ENCODE measurements at regions not wholly inside any gene's neighbourhood (a gene's known extent, or its start where the extent isn't known, plus 50 kb on each side); places are given as distances from the start of the nearest gene placed in this dataset.
A peak's percentile ranks its signal among the peaks of the same experiment; 100 is the strongest.

DNA sequence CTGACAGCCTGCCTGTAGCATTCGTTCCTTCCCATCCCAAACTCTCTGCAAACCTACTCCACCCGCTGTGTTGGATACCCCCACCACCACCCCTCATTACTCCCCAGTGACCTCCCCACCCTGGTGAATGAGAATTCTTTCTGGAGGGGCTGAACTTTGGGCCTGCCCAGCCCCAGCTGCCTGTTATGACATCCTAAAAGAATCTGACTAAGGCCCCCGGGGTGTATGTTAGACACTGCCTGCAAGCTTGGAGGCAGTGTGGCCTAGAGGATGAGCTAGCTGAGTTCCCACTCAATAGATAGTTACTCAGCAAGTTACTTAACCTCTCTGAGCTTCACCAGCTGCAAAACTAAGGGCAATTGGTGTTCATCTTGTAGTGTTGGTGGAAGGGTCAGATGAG, 110.2 kb upstream of the FGGY start:
- H3K27ac ChIP-seq, result no peak overlapping the region
- intact Hi-C loops (cut with DNase I), result no loop called here
- 25 to 42% (median 38%) methylated on average over 3 of the region's 3 CpGs for WGBS, 3 donors
- no peaks in the 10 kb centered on the region for H3K36me3 ChIP-seq
- H3K4me1 ChIP-seq (ENCODE audit: insufficient read depth), result peaks cover 9% of the 10 kb centered on the region
- DNase-seq, result peak in 1 of 5 donors; percentile 34
- no peaks in the 10 kb centered on the region for H3K27me3 ChIP-seq
- TF ChIP-seq POLR2A (IDR thresholded peaks at IDR 0.05) (no peak), EP300 (IDR thresholded peaks at IDR 0.05) (no peak)
- TF ChIP-seq, protein P1, sequence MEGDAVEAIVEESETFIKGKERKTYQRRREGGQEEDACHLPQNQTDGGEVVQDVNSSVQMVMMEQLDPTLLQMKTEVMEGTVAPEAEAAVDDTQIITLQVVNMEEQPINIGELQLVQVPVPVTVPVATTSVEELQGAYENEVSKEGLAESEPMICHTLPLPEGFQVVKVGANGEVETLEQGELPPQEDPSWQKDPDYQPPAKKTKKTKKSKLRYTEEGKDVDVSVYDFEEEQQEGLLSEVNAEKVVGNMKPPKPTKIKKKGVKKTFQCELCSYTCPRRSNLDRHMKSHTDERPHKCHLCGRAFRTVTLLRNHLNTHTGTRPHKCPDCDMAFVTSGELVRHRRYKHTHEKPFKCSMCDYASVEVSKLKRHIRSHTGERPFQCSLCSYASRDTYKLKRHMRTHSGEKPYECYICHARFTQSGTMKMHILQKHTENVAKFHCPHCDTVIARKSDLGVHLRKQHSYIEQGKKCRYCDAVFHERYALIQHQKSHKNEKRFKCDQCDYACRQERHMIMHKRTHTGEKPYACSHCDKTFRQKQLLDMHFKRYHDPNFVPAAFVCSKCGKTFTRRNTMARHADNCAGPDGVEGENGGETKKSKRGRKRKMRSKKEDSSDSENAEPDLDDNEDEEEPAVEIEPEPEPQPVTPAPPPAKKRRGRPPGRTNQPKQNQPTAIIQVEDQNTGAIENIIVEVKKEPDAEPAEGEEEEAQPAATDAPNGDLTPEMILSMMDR (IDR thresholded peaks at IDR 0.05), result no peak
- H3K9me3 ChIP-seq, result no peaks in the 10 kb centered on the region
- H3K4me3 ChIP-seq, result no peak overlapping the region

DNA sequence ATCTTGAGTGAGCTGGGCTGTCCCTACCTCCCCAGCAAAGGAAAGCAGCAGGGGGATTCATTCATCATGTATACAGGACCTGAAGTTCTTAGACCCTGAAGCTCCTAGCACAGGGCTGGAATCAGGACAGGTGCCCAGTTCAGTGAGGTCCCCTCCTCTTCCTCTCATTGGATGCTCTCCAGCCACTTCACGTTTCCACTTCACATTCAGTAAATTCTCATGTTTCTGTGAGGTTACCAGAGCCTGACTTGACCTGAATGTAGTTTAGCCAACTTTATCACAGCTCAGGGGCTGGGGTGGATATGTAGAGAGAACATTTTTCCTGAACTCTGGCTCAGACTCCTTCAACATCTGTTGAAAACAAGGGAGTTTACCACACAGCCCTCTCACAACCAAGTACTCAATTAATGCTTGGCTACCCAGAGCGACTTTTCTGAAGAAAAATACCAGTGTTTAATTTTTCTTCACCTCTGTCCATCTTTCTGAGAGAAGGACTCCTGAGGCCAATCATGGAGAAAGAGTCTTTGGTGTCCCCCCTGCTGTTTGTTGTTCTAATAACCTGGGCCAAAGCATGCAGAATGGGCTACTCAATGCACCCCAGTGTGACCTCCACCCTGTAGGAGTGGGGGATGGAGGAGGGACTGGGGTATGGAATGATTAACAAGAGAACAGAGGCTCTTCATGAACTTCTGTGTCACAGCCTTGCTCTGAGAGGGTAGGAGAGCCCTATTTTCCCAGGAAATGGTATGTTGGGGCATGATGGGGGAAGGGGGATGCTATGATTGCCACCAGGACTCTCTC, 108.3 kb upstream of the FGGY start:
- H3K9me3 ChIP-seq, result no peaks in the 10 kb centered on the region
- 7 to 10% (median 9%) methylated on average over 2 of the region's 2 CpGs for WGBS, 3 donors
- peaks cover 9% of the 10 kb centered on the region for H3K4me1 ChIP-seq (ENCODE audit: insufficient read depth)
- TF ChIP-seq EP300 (IDR thresholded peaks at IDR 0.05) (no peak), POLR2A (IDR thresholded peaks at IDR 0.05) (no peak)
- TF ChIP-seq, protein P1 (IDR thresholded peaks at IDR 0.05), result no peak
- no peaks in the 10 kb centered on the region for H3K36me3 ChIP-seq
- no peaks in the 10 kb centered on the region for H3K27me3 ChIP-seq
- intact Hi-C loops (cut with DNase I), result no loop called here
- no peak overlapping the region for H3K4me3 ChIP-seq
- DNase-seq, result peak in 1 of 5 donors; percentile 21
- no peak overlapping the region for H3K27ac ChIP-seq

DNA sequence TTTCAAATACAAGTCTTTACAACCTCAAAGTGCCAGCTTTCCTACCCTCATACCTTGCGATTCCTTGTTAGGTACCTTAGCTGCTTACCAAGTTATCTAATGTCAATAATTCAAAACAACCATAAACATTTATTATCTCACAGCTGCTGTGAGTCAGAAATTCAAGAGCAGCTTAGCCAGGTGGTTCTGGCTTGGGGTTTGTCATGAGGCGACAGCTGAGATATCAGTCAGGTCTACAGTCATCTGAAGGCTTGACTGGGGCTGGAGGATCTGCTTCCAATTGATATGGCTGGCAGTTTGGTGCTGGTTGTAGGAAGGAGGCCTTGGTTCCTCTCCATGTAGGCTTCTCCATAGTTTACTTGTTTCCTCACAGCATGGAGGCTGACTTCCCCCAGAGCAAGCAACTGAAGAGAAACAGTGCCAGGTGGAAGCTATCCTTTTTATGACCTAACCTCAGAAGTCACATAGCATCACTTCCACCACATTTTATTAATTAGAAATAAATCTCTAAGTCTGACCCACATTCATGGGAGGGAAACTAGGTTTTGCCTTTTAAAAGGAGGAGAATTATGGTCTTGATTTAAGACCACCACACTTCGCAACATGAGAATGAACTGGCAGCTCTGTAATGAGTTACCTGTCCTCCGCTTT, 103.3 kb upstream of the FGGY start:
- intact Hi-C loops (cut with DNase I), result no loop called here
- no peak for DNase-seq
- TF ChIP-seq EP300 (IDR thresholded peaks at IDR 0.05) (no peak), POLR2A (IDR thresholded peaks at IDR 0.05) (no peak)
- TF ChIP-seq, protein P1 (IDR thresholded peaks at IDR 0.05), result no peak

DNA sequence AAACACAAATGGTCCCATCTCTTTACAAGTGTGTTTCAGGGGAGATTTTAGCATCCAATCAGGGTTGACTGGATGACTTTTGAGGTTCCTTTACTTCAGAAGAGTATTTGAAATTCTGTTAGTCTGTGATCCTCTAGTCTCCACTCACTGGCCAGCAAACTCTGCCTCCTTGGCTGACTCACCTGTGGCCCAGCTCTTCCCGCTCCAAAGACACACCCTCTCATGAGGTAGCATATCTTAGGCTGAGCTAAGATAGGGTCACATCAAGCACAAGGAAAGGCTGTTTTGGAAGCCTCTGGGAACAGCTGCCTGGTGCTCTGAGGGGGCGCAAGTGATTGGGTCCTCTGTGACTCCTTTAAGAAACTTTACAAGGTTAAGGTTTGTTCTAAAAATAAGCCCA, 102.3 kb upstream of the FGGY start:
- WGBS, 3 donors, result 89 to 93% (median 89%) methylated on average over 2 of the region's 2 CpGs

More for the DNA sequence above, 103.3 kb upstream of the FGGY start:
- no peak overlapping the region for H3K4me3 ChIP-seq
- H3K4me1 ChIP-seq (ENCODE audit: insufficient read depth), result peaks cover 5% of the 10 kb centered on the region
- no peak overlapping the region for H3K27ac ChIP-seq
- no peaks in the 10 kb centered on the region for H3K27me3 ChIP-seq
- no peaks in the 10 kb centered on the region for H3K9me3 ChIP-seq
- H3K36me3 ChIP-seq, result no peaks in the 10 kb centered on the region
- 71 to 73% (median 73%) methylated on average over 4 of the region's 4 CpGs for WGBS, 3 donors

More for the DNA sequence above, 102.3 kb upstream of the FGGY start:
- H3K4me1 ChIP-seq (ENCODE audit: insufficient read depth), result no peaks in the 10 kb centered on the region
- H3K27ac ChIP-seq, result no peak overlapping the region
- no peaks in the 10 kb centered on the region for H3K9me3 ChIP-seq
- intact Hi-C loops (cut with DNase I), result no loop called here
- TF ChIP-seq POLR2A (IDR thresholded peaks at IDR 0.05), result no peak
- TF ChIP-seq, protein P1 (IDR thresholded peaks at IDR 0.05), result no peak
- TF ChIP-seq EP300 (IDR thresholded peaks at IDR 0.05), result no peak
- no peak overlapping the region for H3K4me3 ChIP-seq
- H3K27me3 ChIP-seq, result no peaks in the 10 kb centered on the region
- H3K36me3 ChIP-seq, result no peaks in the 10 kb centered on the region
- DNase-seq, result no peak

Data from ovary (tissue), 7 donors.